ENCODE measurements at regions not wholly inside any gene's neighbourhood (a gene's known extent, or its start where the extent isn't known, plus 50 kb on each side); places are given as distances from the start of the nearest gene placed in this dataset.
"Not testable (repeated sequence)": the region's sequence is repeated elsewhere in the genome, so short reads cannot be mapped to it uniquely, and the experiment has no call there.

GRCh38 chr7:125425506-125425905 is 495.9 kb upstream of the POT1 start:
- Histone ChIP-seq H4K20me1 (ENCODE audit: control insufficient read depth, extremely low read depth, insufficient read depth, low read length) (no peaks in the 10 kb centered on the region), H3K36me3 (ENCODE audit: control insufficient read depth, insufficient read depth, low read length) (no peaks in the 10 kb centered on the region), H3K4me3 (replicated peaks in 1 of 4; ENCODE audit: control extremely low read depth in 1 of 4, insufficient read depth in 1 of 4, low read depth in 3 of 4, low read length in 4 of 4) (no peak overlapping the region), H3K27ac (ENCODE audit: insufficient read depth, low read length) (no peak overlapping the region), H3K4me2 (ENCODE audit: extremely low read depth, insufficient read depth, low read length) (no peak overlapping the region), H2AFZ (ENCODE audit: low read length) (no peak overlapping the region), H3K79me2 (ENCODE audit: control insufficient read depth, insufficient read depth, low read length) (no peaks in the 10 kb centered on the region), H3K9ac (ENCODE audit: insufficient read depth, low read length) (no peak overlapping the region), H3K9me3 (ENCODE audit: control insufficient read depth, insufficient read depth, low read depth, low read length) (no peaks in the 10 kb centered on the region), H3K27me3 (ENCODE audit: control insufficient read depth, insufficient read depth, low read length) (no peaks in the 10 kb centered on the region), H3K4me1 (ENCODE audit: control insufficient read depth, extremely low read depth, insufficient read depth, low read length) (no peaks in the 10 kb centered on the region)
- no peak for DNase-seq (ENCODE audit: low read depth in 2 of 2)
- TF ChIP-seq EZH2 (IDR thresholded peaks at IDR 0.05; ENCODE audit: low read length, missing control alignments), result no peak
- TF ChIP-seq CTCF (conservative IDR thresholded peaks at IDR 0.05 in 1 of 2, IDR thresholded peaks at IDR 0.05 in 1 of 2; ENCODE audit: low read depth in 1 of 2, low read length in 2 of 2), result no peak

- H3K4me2 ChIP-seq (ENCODE audit: extremely low read depth, insufficient read depth, low read length), result no peak overlapping the region
- no peaks in the 10 kb centered on the region for H3K79me2 ChIP-seq (ENCODE audit: control insufficient read depth, insufficient read depth, low read length)
- no peaks in the 10 kb centered on the region for H3K36me3 ChIP-seq (ENCODE audit: control insufficient read depth, insufficient read depth, low read length)
- H3K4me1 ChIP-seq (ENCODE audit: control insufficient read depth, extremely low read depth, insufficient read depth, low read length), result no peaks in the 10 kb centered on the region
- TF ChIP-seq CTCF (conservative IDR thresholded peaks at IDR 0.05 in 1 of 2, IDR thresholded peaks at IDR 0.05 in 1 of 2; ENCODE audit: low read depth in 1 of 2, low read length in 2 of 2) (no peak), EZH2 (IDR thresholded peaks at IDR 0.05; ENCODE audit: low read length, missing control alignments) (no peak)
- H4K20me1 ChIP-seq (ENCODE audit: control insufficient read depth, extremely low read depth, insufficient read depth, low read length), result no peaks in the 10 kb centered on the region
- no peak overlapping the region for H3K9ac ChIP-seq (ENCODE audit: insufficient read depth, low read length)
- no peak overlapping the region for H3K27ac ChIP-seq (ENCODE audit: insufficient read depth, low read length)
- H3K27me3 ChIP-seq (ENCODE audit: control insufficient read depth, insufficient read depth, low read length), result no peaks in the 10 kb centered on the region
- no peak overlapping the region for H3K4me3 ChIP-seq (replicated peaks in 1 of 4; ENCODE audit: control extremely low read depth in 1 of 4, insufficient read depth in 1 of 4, low read depth in 3 of 4, low read length in 4 of 4)
- H2AFZ ChIP-seq (ENCODE audit: low read length), result no peak overlapping the region
- H3K9me3 ChIP-seq (ENCODE audit: control insufficient read depth, insufficient read depth, low read depth, low read length), result no peaks in the 10 kb centered on the region
- no peak for DNase-seq (ENCODE audit: low read depth in 2 of 2)
Observed at GRCh38 chr7:125424721-125425120, 495.1 kb upstream of the POT1 start.

DNA sequence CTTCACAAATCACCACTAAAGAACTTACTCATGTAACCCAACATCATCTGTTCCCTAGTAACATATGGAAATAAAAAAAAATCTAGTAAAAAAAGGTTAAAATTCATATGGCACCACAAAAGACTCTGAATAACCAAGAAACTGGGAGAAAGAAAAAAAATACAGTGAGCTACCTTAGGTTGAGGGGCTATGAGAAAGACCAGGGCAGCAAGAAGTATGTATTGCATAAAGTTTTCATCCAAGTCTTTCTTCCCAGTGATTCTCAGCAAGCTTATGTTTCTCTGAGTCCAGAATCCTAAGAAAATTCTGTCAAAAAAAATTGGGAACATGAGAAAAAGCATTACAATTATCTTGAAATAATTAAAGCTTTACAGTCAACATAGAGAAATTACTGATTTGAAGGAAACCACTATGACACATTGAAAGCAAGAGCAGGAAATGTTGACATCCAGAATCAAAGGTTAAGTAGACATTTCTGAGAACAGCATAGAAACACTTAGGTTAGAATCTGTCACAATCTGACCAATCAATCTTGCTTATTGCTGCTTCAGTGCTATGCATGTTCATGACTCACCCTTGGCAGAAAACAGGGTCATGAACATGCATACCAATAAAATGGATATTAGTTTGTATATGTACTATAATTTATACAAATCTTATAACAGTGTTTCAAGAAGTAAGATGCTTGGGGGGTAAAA is 494.0 kb upstream of the POT1 start:
- no peaks in the 10 kb centered on the region for H3K9me3 ChIP-seq (ENCODE audit: control insufficient read depth, insufficient read depth, low read depth, low read length)
- no peak overlapping the region for H3K4me3 ChIP-seq (replicated peaks in 1 of 4; ENCODE audit: control extremely low read depth in 1 of 4, insufficient read depth in 1 of 4, low read depth in 3 of 4, low read length in 4 of 4)
- H3K79me2 ChIP-seq (ENCODE audit: control insufficient read depth, insufficient read depth, low read length), result no peaks in the 10 kb centered on the region
- H2AFZ ChIP-seq (ENCODE audit: low read length), result no peak overlapping the region
- H3K4me1 ChIP-seq (ENCODE audit: control insufficient read depth, extremely low read depth, insufficient read depth, low read length), result no peaks in the 10 kb centered on the region
- no peaks in the 10 kb centered on the region for H3K27me3 ChIP-seq (ENCODE audit: control insufficient read depth, insufficient read depth, low read length)
- H3K4me2 ChIP-seq (ENCODE audit: extremely low read depth, insufficient read depth, low read length), result no peak overlapping the region
- peak; percentile 53 to 57 for DNase-seq (ENCODE audit: low read depth in 2 of 2)
- H3K36me3 ChIP-seq (ENCODE audit: control insufficient read depth, insufficient read depth, low read length), result no peaks in the 10 kb centered on the region
- H4K20me1 ChIP-seq (ENCODE audit: control insufficient read depth, extremely low read depth, insufficient read depth, low read length), result no peaks in the 10 kb centered on the region
- TF ChIP-seq EZH2 (IDR thresholded peaks at IDR 0.05; ENCODE audit: low read length, missing control alignments) (no peak), CTCF (conservative IDR thresholded peaks at IDR 0.05 in 1 of 2, IDR thresholded peaks at IDR 0.05 in 1 of 2; ENCODE audit: low read depth in 1 of 2, low read length in 2 of 2) (no peak)
- H3K9ac ChIP-seq (ENCODE audit: insufficient read depth, low read length), result no peak overlapping the region
- H3K27ac ChIP-seq (ENCODE audit: insufficient read depth, low read length), result no peak overlapping the region

GRCh38 chr7:125421407-125421806 is 491.8 kb upstream of the POT1 start:
- H3K4me1 ChIP-seq (ENCODE audit: control insufficient read depth, extremely low read depth, insufficient read depth, low read length); H3K9me3 ChIP-seq (ENCODE audit: control insufficient read depth, insufficient read depth, low read depth, low read length); H4K20me1 ChIP-seq (ENCODE audit: control insufficient read depth, extremely low read depth, insufficient read depth, low read length); H3K36me3 ChIP-seq (ENCODE audit: control insufficient read depth, insufficient read depth, low read length); H3K4me2 ChIP-seq (ENCODE audit: extremely low read depth, insufficient read depth, low read length); DNase-seq (ENCODE audit: low read depth in 2 of 2); H3K79me2 ChIP-seq (ENCODE audit: control insufficient read depth, insufficient read depth, low read length); H3K9ac ChIP-seq (ENCODE audit: insufficient read depth, low read length); H3K27me3 ChIP-seq (ENCODE audit: control insufficient read depth, insufficient read depth, low read length); H2AFZ ChIP-seq (ENCODE audit: low read length); H3K27ac ChIP-seq (ENCODE audit: insufficient read depth, low read length); H3K4me3 ChIP-seq (replicated peaks in 1 of 4; ENCODE audit: control extremely low read depth in 1 of 4, insufficient read depth in 1 of 4, low read depth in 3 of 4, low read length in 4 of 4): not testable (repeated sequence)

Measured in fibroblast of lung (primary cell).